Activated CD8-positive, alpha-beta T cell treated with anti-CD3 and anti-CD28 coated beads for 36 hours (primary cell): ENCODE measurements at regions not wholly inside any gene's neighbourhood (a gene's known extent, or its start where the extent isn't known, plus 50 kb on each side); places are given as distances from the start of the nearest gene placed in this dataset.
A peak's percentile ranks its signal among the peaks of the same experiment; 100 is the strongest.

Source experiments
- ATAC-seq: fragments of 200-7000 bp; cut with Tn5 transposase; one replicate; pipeline ENCODE4 v1.10.0; 2021; ENCODE audit warnings: mild to moderate bottlenecking, moderate library complexity
- CTCF ChIA-PET: fragments of 350-600 bp; sonication (Branson Sonifier 250); formaldehyde crosslinking; loops from one replicate; lab custom pipeline; 2021; ENCODE audit warnings: antibody characterized with exemption; lab: Charles Lee
- POLR2A ChIA-PET: fragments of 350-600 bp; sonication (Branson Sonifier 250); formaldehyde crosslinking; loops from one replicate; lab custom pipeline; 2021; ENCODE audit warnings: antibody characterized with exemption; lab: Charles Lee
- DNase-seq: peaks from one replicate; pipeline ENCODE4 v3.0.0-alpha.2; 2020
- H3K27ac Mint-ChIP-seq: one replicate; pipeline ENCODE4 v1.8.0; 2021; ENCODE audit warnings: mild to moderate bottlenecking, mixed read lengths
- H3K27me3 Mint-ChIP-seq: one replicate; pipeline ENCODE4 v1.8.0; 2021; ENCODE audit warnings: mixed read lengths
- H3K36me3 Mint-ChIP-seq: one replicate; pipeline ENCODE4 v1.8.0; 2021; ENCODE audit warnings: low read depth, mixed read lengths
- H3K4me1 Mint-ChIP-seq: one replicate; pipeline ENCODE4 v1.8.0; 2021; ENCODE audit warnings: low read depth, mixed read lengths
- H3K4me3 Mint-ChIP-seq: one replicate; pipeline ENCODE4 v1.8.0; 2021; ENCODE audit warnings: mild to moderate bottlenecking, moderate library complexity, mixed read lengths
- H3K9me3 Mint-ChIP-seq: one replicate; pipeline ENCODE4 v1.8.0; 2021; ENCODE audit warnings: mixed read lengths
- CTCF ChIP-seq: fragments of 200-600 bp; IDR thresholded peaks from one replicate; pipeline ENCODE4 v1.8.0; 2022; ENCODE audit warnings: antibody characterized with exemption, mild to moderate bottlenecking
- intact Hi-C: fragments of 100-400 bp; cut with micrococcal nuclease; formaldehyde crosslinking; loops from one replicate; pipeline ENCODE4 v1.10.0; 2022

- H3K4me3 Mint-ChIP-seq = no peak overlapping the region
- H3K36me3 Mint-ChIP-seq = no peaks in the 10 kb centered on the region
- no peak for TF ChIP-seq CTCF
- DNase-seq = no peak
- intact Hi-C loops = no loop called here
- H3K27ac Mint-ChIP-seq = no peak overlapping the region
- peaks cover 4% of the 10 kb centered on the region for H3K27me3 Mint-ChIP-seq
- H3K4me1 Mint-ChIP-seq = no peaks in the 10 kb centered on the region
- H3K9me3 Mint-ChIP-seq = no peaks in the 10 kb centered on the region
- POLR2A ChIA-PET = no interaction called here
- ATAC-seq = no peak
- CTCF ChIA-PET = interaction anchor here (1.1 kb wide), 1 partner anchor 8 kb away, joined by 3 read pairs; no protein-coding TSS in a partner anchor
Observed at GRCh38 chr18:45267622-45268021, 347.7 kb upstream of the SLC14A2 start.

DNA sequence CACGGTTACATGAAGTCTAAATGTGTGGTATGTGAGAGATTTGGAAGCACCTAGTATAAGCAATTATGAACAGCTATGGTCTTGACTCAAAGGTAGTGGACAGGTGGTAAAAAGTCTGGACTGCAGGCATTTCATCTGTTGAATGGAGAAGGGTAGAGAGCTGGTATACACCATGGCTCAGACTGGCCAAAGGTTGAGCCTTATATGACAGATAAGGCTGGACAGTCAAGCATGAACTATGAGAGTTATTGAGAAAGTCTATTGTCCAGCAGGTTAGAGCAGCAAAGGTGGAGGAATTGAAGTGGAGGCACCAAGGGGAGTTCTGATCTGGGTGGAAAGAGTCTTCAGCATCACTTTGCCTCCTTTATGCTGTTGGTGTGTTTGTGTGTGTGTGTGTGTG, 346.7 kb upstream of the SLC14A2 start:
- no peak for TF ChIP-seq CTCF
- Mint-ChIP-seq H3K36me3 (no peaks in the 10 kb centered on the region), H3K27ac (no peak overlapping the region), H3K4me3 (no peak overlapping the region), H3K27me3 (peaks cover 4% of the 10 kb centered on the region), H3K4me1 (no peaks in the 10 kb centered on the region), H3K9me3 (no peaks in the 10 kb centered on the region)
- ChIA-PET POLR2A (no interaction called here), CTCF (no interaction called here)
- no peak for DNase-seq
- no peak for ATAC-seq
- intact Hi-C loops = no loop called here

DNA sequence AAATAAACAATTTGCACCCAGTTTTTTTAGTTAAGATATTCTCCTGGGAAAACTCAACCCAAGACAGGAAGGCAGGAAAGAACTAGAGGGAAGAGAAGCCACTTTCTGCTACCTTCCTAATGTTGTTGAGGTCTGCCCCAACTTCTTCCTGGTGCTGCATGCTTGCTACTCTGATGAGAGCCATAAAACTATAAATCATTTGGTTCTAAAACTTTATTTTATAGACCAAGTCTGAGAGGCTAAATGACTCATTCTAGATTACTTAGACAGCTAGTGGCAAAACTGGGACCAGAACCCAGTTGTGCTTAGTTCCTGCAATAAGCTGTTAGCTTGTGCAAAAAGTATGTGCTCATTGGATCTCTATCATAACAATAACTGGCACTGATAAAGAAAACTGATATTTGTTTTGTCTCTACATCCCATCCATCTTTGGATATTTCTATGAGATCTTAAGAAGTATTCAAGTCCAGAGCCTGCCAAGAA, 344.9 kb upstream of the SLC14A2 start:
- Mint-ChIP-seq H3K27ac (no peak overlapping the region), H3K27me3 (peaks cover 2% of the 10 kb centered on the region), H3K4me1 (no peaks in the 10 kb centered on the region), H3K4me3 (no peak overlapping the region), H3K36me3 (no peaks in the 10 kb centered on the region), H3K9me3 (peaks cover under 1% of the 10 kb centered on the region)
- ChIA-PET CTCF (no interaction called here), POLR2A (no interaction called here)
- no peak for ATAC-seq
- intact Hi-C loops = no loop called here
- no peak for TF ChIP-seq CTCF
- DNase-seq = no peak

- CTCF ChIA-PET = interaction anchor here (1.1 to 3.9 kb wide), 3 partner anchors 10 to 183 kb away, joined by 3 to 37 read pairs (median 5); no protein-coding TSS in a partner anchor
- Mint-ChIP-seq H3K27ac (no peak overlapping the region), H3K27me3 (no peaks in the 10 kb centered on the region), H3K4me3 (no peak overlapping the region), H3K9me3 (peaks cover 4% of the 10 kb centered on the region), H3K36me3 (no peaks in the 10 kb centered on the region), H3K4me1 (no peaks in the 10 kb centered on the region)
- TF ChIP-seq CTCF = no peak
- intact Hi-C loops = loop anchor here (2.0 kb wide), 1 partner anchor 109 kb away; no protein-coding TSS in a partner anchor
- POLR2A ChIA-PET = no interaction called here
- no peak for DNase-seq
- no peak for ATAC-seq
Observed at GRCh38 chr18:45274026-45274425, 341.2 kb upstream of the SLC14A2 start.

- intact Hi-C loops = loop anchor here (2.0 kb wide), 1 partner anchor 107 kb away; no protein-coding TSS in a partner anchor
- Mint-ChIP-seq H3K9me3 (peaks cover 4% of the 10 kb centered on the region), H3K36me3 (no peaks in the 10 kb centered on the region), H3K4me1 (no peaks in the 10 kb centered on the region), H3K4me3 (no peak overlapping the region), H3K27ac (no peak overlapping the region), H3K27me3 (no peaks in the 10 kb centered on the region)
- POLR2A ChIA-PET = no interaction called here
- CTCF ChIA-PET = interaction anchor here (0.6 to 3.9 kb wide), 17 partner anchors 8 to 1184 kb away, joined by 3 to 37 read pairs (median 4); no protein-coding TSS in a partner anchor
- DNase-seq (no peak), ATAC-seq (no peak)
- TF ChIP-seq CTCF = peak; percentile 95
Observed at GRCh38 chr18:45275367-45276113, 339.7 kb upstream of the SLC14A2 start.
